Activated T-helper 2 cell treated with anti-CD3 and anti-CD28 coated beads, Interferon-gamma antibody, Interleukin-2, Interleukin-4, amounts not matched to agents 10 μg/mL and 5 μg/mL and 100 μg/mL, durations not matched to agents 14 hours and 24 hours and 36 hours (primary cell): ENCODE measurements at regions not wholly inside any gene's neighbourhood (a gene's known extent, or its start where the extent isn't known, plus 50 kb on each side); places are given as distances from the start of the nearest gene placed in this dataset.

Source experiments
- DNase-seq: peaks from one replicate; pipeline ENCODE4 v3.0.0; 2021; ENCODE audit warnings: low spot score
- H3K27ac Mint-ChIP-seq: one replicate; pipeline ENCODE4 v1.8.0; 2021; ENCODE audit warnings: mixed read lengths
- H3K27me3 Mint-ChIP-seq: one replicate; pipeline ENCODE4 v1.8.0; 2021; ENCODE audit warnings: low read depth, mixed read lengths
- H3K36me3 Mint-ChIP-seq: one replicate; pipeline ENCODE4 v1.8.0; 2021; ENCODE audit warnings: low read depth, mixed read lengths
- H3K4me1 Mint-ChIP-seq: one replicate; pipeline ENCODE4 v1.8.0; 2021; ENCODE audit warnings: low read depth, mixed read lengths
- H3K4me3 Mint-ChIP-seq: one replicate; pipeline ENCODE4 v1.8.0; 2021; ENCODE audit warnings: low read depth, mild to moderate bottlenecking, moderate library complexity, mixed read lengths
- H3K9me3 Mint-ChIP-seq: one replicate; pipeline ENCODE4 v1.8.0; 2021; ENCODE audit warnings: mixed read lengths
- intact Hi-C: fragments of 100-400 bp; cut with micrococcal nuclease; formaldehyde crosslinking; loops from one replicate; pipeline ENCODE4 v1.15.1; 2023

DNA sequence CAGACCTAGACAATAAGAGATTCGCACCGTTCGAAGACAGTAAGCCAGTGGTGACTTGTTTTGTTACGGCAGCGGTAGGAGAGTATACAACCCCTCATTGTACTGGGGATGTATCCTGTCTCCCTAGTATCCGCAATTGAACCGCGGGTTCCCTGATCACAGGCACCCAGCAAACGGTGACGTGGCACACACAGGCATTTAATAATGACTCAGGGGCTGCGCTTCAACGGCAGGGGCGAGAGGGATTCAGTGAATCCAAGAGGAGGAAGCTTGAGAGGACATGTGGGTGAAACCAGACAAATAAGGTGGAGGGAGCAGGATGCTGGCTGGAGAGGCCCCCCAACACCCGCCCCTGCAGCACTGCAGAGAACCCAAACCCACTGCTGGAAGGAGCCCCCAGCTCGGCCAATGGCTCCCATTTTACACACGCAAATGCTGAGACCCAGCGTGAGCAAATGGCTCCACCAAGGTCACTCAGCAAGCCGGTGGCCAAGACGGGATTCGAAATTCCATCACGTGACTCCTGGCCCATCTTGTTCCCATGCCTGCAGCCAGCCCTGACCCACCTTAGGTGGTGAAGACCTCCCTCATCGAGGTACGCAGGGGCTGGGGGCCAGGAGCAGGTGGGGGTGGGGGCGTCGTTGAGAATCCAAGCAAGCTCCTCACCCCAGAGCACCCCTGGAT is 149.9 kb downstream of the SYF2 start:
- DNase-seq, result no peak
- Mint-ChIP-seq H3K4me3 (no peak overlapping the region), H3K27ac (no peak overlapping the region), H3K27me3 (peaks cover 26% of the 10 kb centered on the region), H3K9me3 (peaks cover 3% of the 10 kb centered on the region), H3K36me3 (no peaks in the 10 kb centered on the region), H3K4me1 (no peaks in the 10 kb centered on the region)
- intact Hi-C loops, result no loop called here

DNA sequence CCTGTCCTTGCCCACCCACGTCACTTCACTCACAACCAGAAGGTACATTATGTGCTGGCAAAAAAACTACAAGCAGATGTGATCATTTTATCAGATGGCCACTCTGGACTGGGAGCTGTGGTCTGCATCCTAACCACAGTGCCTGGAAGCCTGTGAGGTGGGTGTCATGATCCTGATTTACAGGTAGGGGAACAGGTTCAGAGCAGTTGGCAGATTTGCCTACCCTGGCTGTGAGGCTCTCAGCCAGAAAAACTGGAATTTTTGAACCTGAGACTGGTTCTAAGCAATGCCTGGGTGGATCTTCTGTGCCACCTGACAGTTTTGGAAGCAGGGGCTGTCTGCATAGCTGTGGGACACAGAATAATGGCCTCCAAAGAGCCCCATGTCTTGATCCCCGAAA is 150.8 kb downstream of the SYF2 start:
- Mint-ChIP-seq H3K9me3 (peaks cover 9% of the 10 kb centered on the region), H3K36me3 (no peaks in the 10 kb centered on the region), H3K27ac (no peak overlapping the region), H3K4me3 (no peak overlapping the region), H3K27me3 (peaks cover 23% of the 10 kb centered on the region), H3K4me1 (no peaks in the 10 kb centered on the region)
- no peak for DNase-seq
- intact Hi-C loops, result no loop called here

DNA sequence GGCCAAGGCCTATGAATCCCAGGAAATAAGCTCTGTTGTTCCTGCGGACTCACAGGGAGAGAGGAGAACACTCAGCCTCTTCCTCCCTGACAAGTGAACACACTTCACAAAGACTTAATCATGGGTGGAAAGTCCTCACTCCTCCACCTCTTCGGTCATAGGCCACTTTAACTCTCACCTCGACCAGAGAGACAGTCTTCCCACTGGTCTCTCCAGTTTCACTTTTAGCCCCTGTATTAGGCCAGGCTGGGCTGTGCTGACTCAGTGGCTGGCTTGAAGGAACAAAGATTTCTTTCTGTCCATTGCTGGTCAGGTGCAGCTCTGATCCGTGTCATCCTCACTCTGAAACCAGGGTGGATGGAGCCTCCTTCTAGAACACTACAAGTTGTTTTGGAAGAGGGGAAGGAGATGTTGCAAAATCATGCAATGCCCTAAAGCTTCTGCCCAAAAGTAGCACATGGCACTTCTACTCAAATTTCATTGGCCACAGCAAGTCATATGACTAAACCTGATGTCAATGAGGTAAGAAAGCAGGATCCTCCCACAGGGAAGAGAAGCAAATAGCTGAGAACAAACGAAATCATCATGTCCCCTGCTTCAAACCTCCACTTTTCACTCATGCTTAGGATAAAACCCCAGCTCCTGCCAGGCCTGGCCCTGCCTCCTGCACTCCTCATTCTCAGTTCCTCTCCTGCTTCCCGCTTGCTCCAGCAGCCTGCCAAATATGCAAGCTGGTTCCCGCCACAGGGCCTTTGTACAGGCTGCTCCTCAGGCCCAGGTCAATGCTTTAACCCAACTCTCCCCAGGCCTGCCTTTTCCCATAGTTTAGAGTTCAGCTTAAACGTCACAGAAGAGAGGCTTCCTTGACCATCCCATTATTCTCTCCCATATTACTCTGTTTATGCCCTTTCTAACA is 150.5 kb upstream of the RUNX3 start:
- H3K4me1 Mint-ChIP-seq, result no peaks in the 10 kb centered on the region
- intact Hi-C loops, result no loop called here
- H3K9me3 Mint-ChIP-seq, result peaks cover 12% of the 10 kb centered on the region
- no peaks in the 10 kb centered on the region for H3K36me3 Mint-ChIP-seq
- no peak overlapping the region for H3K27ac Mint-ChIP-seq
- no peak overlapping the region for H3K4me3 Mint-ChIP-seq
- DNase-seq, result no peak
- peaks cover 20% of the 10 kb centered on the region for H3K27me3 Mint-ChIP-seq

DNA sequence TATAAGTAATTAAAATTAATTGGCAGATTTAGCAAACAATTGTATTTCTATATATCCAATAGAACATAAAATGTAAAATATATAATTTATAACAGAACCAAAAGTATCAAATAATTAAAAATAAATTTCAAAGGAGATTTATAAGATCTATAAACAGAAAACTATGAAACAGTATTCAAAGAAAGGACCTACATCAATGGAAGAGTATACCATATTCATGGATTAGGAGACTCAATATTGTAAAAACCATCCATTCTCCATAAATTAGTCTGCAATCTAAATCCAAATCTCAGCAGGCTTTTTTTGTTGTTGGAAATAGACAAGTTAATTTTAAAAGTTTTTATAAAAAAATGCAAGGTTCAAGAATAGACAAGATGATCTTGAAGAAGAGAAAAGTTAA is 149.0 kb upstream of the RUNX3 start:
- peaks cover 10% of the 10 kb centered on the region for H3K27me3 Mint-ChIP-seq
- DNase-seq, result no peak
- intact Hi-C loops, result no loop called here
- no peak overlapping the region for H3K4me3 Mint-ChIP-seq
- no peak overlapping the region for H3K27ac Mint-ChIP-seq
- no peaks in the 10 kb centered on the region for H3K4me1 Mint-ChIP-seq
- no peaks in the 10 kb centered on the region for H3K36me3 Mint-ChIP-seq
- peaks cover 12% of the 10 kb centered on the region for H3K9me3 Mint-ChIP-seq

DNA sequence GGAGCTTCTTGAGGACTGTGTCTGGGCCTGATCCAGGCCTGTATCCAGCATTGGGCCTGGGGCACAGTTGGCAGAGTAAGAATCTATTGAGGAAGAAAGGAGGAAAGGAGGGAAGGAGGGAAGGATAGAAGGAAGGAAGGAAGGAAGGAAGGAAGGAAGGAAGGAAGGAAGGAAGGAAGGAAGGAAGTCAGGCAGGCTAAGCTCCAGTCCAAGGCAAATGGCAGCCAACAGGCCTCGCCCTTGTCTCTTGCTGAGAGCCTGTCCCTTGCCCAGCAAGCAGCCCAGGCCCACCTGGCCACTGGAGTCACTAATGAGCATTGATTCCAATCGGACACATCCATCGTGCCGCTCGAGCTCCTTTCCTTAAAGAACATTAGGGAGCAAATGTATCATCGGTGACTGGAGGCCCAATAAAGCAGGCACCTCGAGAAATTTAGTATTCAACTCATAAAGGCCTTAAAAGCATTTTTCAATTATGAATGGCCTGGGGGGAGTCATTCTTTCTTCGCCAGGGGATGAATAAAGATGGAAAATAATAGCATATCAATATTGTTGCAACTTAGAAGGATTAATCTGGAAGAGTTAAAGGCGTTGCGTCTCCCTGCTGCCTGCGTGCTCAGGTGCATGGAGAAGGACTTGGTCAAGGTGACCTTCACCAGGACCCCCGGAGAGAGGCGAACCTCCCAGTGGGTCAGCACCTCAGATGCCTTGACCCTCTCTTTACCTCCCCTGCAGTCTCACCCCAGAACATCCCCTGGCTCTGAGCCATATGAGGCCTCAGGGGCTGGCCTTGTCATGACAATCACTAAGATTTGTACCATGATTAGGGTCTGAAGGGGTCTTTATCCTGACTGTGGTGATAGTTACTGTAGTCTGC is 144.5 kb upstream of the RUNX3 start:
- intact Hi-C loops, result no loop called here
- no peaks in the 10 kb centered on the region for H3K36me3 Mint-ChIP-seq
- H3K9me3 Mint-ChIP-seq, result peaks cover 12% of the 10 kb centered on the region
- no peaks in the 10 kb centered on the region for H3K4me1 Mint-ChIP-seq
- H3K4me3 Mint-ChIP-seq, result no peak overlapping the region
- no peak overlapping the region for H3K27ac Mint-ChIP-seq
- H3K27me3 Mint-ChIP-seq, result peaks cover 6% of the 10 kb centered on the region
- DNase-seq, result no peak

DNA sequence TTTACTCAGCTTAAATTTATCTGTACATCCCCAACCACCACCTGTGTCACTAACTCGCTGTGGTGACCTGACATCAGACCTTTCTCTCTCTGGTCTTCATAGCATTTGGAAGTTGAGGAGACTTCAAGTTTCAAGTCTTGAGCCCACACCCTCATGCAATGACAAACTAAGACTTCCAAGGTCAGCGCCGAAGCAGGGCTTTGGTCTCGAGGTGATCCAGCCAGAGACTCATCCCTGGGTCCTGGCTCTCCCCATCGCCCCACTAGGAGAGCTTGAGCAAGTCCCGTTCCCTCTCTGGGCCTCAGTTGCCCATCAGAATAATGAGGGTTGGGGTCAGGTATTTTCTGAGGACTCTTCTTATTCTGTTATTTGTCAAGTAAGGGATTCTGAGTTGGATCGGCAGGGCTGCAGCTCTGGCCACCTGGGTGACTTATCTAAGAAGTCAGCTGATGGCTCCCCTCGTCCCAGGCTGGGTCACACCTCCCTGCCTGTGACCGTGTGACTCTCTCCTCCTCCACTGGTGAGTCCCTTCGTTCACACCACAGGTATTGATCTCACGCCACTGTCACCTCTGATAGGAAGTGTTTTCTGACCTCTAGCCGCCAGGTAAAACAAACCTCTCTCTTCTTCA is 143.7 kb upstream of the RUNX3 start:
- H3K27ac Mint-ChIP-seq, result no peak overlapping the region
- H3K4me3 Mint-ChIP-seq, result no peak overlapping the region
- no peaks in the 10 kb centered on the region for H3K36me3 Mint-ChIP-seq
- intact Hi-C loops, result no loop called here
- DNase-seq, result no peak
- peaks cover 6% of the 10 kb centered on the region for H3K27me3 Mint-ChIP-seq
- no peaks in the 10 kb centered on the region for H3K4me1 Mint-ChIP-seq
- peaks cover 12% of the 10 kb centered on the region for H3K9me3 Mint-ChIP-seq

DNA sequence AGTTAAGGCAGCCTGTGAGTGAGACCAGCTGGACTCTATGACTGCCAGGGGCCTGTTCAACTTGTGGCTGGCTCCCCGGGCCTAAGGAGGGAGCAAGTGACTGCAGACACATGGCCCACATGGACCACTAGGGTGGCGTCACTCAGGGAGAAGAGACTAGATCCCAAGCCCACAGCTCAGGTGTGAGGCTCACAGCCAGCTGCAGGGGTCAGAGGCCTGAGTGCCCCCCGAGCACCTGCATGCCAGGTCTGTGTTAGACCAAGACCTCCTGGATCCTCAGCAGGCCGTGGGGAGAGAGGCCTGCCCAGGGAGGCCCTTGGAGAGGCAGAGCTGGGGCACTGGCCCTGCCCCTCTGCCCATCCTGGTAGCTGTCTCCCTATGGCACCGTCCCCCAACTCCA is 142.4 kb upstream of the RUNX3 start:
- H3K27me3 Mint-ChIP-seq, result peaks cover 6% of the 10 kb centered on the region
- H3K36me3 Mint-ChIP-seq, result no peaks in the 10 kb centered on the region
- no peak overlapping the region for H3K27ac Mint-ChIP-seq
- no peak for DNase-seq
- peaks cover 10% of the 10 kb centered on the region for H3K9me3 Mint-ChIP-seq
- intact Hi-C loops, result no loop called here
- H3K4me3 Mint-ChIP-seq, result no peak overlapping the region
- H3K4me1 Mint-ChIP-seq, result no peaks in the 10 kb centered on the region

DNA sequence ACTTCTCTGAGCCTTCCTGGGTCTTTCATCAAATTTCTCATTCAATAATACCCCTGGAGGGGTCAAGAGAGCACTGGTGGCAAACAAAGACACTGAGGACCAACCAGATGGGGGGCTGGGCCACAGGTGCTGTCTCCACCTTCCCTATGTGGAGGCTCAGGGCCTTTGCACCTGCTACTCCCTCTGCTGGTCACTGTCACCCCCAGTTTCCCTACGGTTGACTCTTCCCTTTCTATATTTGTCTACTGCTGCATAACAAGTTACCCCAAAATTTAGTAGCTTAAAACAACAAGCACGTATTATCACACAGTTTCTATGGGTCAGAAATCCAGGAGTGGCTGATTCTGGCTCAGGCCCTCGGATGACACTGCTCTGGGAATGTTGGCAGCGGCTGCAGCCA is 138.8 kb upstream of the RUNX3 start:
- H3K4me1 Mint-ChIP-seq, result peaks cover 10% of the 10 kb centered on the region
- DNase-seq, result no peak
- no peak overlapping the region for H3K27ac Mint-ChIP-seq
- no peak overlapping the region for H3K4me3 Mint-ChIP-seq
- no peaks in the 10 kb centered on the region for H3K9me3 Mint-ChIP-seq
- H3K36me3 Mint-ChIP-seq, result no peaks in the 10 kb centered on the region
- H3K27me3 Mint-ChIP-seq, result peaks cover 4% of the 10 kb centered on the region
- intact Hi-C loops, result no loop called here

DNA sequence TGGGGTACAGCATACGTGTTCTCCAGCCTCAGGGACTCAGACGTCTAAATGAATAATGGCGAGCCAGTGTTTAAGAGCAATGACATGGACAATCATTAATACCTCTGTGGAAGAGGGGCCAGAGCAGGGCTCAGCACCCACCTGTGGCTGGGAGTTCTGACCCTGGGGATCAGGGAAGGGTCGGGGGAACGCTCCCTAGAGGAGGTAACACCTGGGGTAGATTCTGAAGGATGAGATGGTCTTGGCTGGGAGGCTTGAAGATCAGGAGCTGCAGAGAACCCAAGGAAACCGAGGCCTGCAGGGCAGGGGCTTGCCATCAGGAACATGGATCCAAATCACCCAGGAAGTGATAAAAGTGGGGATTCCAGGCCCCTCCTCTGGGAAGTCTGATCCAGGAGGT is 138.2 kb upstream of the RUNX3 start:
- H3K4me1 Mint-ChIP-seq, result peaks cover 10% of the 10 kb centered on the region
- H3K4me3 Mint-ChIP-seq, result no peak overlapping the region
- H3K9me3 Mint-ChIP-seq, result no peaks in the 10 kb centered on the region
- no peaks in the 10 kb centered on the region for H3K36me3 Mint-ChIP-seq
- H3K27ac Mint-ChIP-seq, result no peak overlapping the region
- DNase-seq, result no peak
- intact Hi-C loops, result no loop called here
- peaks cover 4% of the 10 kb centered on the region for H3K27me3 Mint-ChIP-seq

DNA sequence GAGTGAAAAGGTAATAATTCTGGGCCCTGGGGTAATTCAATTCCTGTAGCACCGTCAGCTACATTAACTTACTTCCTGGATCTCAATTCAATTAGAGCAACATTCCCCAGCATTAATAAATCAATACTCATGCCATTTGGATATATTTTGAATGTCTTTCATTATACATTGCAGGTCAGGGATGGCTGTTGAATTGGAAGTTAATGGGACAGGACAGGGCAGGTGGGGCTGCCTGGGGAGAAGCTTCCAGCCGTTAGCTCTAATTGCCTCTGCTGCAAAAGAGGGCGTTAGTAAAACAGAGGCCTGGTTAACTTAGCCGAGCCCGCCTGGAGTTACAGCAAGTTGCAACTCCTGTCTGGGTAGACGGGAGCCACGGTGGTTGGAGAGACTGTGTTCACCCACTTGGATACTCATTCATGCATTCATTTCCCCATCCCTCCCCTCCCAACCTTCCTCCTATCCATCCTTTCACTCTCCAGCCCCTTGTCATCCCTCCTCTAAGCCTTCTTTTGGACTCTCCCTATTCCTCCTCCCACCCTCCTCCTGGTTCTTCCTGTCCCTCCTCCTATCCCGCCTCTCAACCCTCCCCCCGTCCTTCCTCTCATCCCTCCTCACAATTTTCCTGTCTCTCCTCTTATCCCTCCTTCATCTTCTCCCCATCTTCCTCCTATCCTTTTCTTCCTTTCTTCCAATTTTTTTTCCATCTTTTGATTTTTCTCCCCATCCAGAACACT is 137.6 kb upstream of the RUNX3 start:
- H3K4me1 Mint-ChIP-seq, result peaks cover 10% of the 10 kb centered on the region
- H3K4me3 Mint-ChIP-seq, result no peak overlapping the region

DNA sequence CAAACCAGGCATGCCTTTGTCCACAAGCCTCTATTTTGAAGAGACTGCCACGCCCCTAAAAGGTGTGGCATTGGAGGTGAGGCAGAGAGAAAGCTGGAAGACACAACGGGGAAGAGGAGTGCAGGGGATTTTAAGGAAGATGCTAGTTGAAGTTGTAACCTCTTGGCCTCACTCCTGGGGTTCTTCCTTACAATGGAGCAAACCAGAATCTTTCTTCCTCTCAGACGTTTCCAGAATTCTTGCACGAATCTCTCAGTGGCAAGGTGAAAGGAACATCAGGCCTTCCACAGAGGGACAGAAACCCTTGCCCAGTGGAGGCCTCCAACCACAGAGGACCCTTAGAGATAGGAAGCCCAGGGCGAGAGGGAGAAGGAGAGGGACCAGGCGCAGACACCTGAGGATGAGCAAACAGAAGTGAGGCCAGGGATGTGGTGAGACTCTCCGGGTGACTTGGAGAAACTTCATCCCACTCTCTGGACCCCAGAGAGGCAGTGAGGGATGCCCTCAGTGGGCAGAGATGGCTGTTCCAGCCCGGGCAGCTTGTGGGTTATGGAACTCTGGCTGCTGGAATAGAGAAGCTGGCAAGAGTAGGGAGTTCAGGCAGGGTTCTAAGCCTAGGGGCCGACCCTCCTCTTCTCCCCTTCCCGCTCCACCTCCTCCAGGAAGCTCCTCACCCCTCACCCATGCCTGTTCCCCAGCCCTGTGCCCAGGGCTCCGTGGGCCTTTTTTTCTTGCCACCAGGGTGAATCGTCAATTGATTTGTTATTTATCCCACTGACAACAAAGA is 136.8 kb upstream of the RUNX3 start:
- H3K36me3 Mint-ChIP-seq, result no peaks in the 10 kb centered on the region
- DNase-seq, result no peak
- peaks cover 6% of the 10 kb centered on the region for H3K27me3 Mint-ChIP-seq
- H3K9me3 Mint-ChIP-seq, result no peaks in the 10 kb centered on the region
- no peak overlapping the region for H3K4me3 Mint-ChIP-seq
- peaks cover 10% of the 10 kb centered on the region for H3K4me1 Mint-ChIP-seq
- no peak overlapping the region for H3K27ac Mint-ChIP-seq
- intact Hi-C loops, result no loop called here

More for the DNA sequence above, 137.6 kb upstream of the RUNX3 start:
- peaks cover 4% of the 10 kb centered on the region for H3K27me3 Mint-ChIP-seq
- intact Hi-C loops, result no loop called here
- no peak overlapping the region for H3K27ac Mint-ChIP-seq
- DNase-seq, result no peak
- H3K9me3 Mint-ChIP-seq, result no peaks in the 10 kb centered on the region
- no peaks in the 10 kb centered on the region for H3K36me3 Mint-ChIP-seq
